HepG2 (cell line): ENCODE measurements at regions not wholly inside any gene's neighbourhood (a gene's known extent, or its start where the extent isn't known, plus 50 kb on each side); places are given as distances from the start of the nearest gene placed in this dataset.

Experiments
- CREB1 ChIP-seq, 2 experiments: fragments of 450-650 bp in 1 of 2; IDR thresholded peaks; 2 replicates each; pipeline ENCODE4 v1.6.1; 2016 to 2017; ENCODE audit warnings: control low read depth in 1 of 2, mild to moderate bottlenecking in 1 of 2, missing compliant biosample characterization in 1 of 2, missing genetic modification characterization in 1 of 2
- EP300 ChIP-seq, 3 experiments: sonication (generic) in 1 of 3; formaldehyde crosslinking in 1 of 3; IDR thresholded peaks; 2 replicates each; pipeline versions ENCODE4 v1.5.1 to v1.6.1; 2011 to 2020; ENCODE audit warnings: low read depth in 2 of 3, low read length in 2 of 3, borderline replicate concordance in 1 of 3, improper control_type of control experiment in 1 of 3, mild to moderate bottlenecking in 1 of 3, missing genetic modification reagents in 1 of 3, moderate library complexity in 1 of 3
- MEIS1 ChIP-seq: sonication (generic); formaldehyde crosslinking; IDR thresholded peaks from 2 replicates; pipeline ENCODE4 v1.9.0; 2021; ENCODE audit warnings: mild to moderate bottlenecking, missing genetic modification reagents, moderate library complexity, borderline replicate concordance
- NCOR1 ChIP-seq: fragments of 200-600 bp; sonication (generic); IDR thresholded peaks from 2 replicates; pipeline ENCODE4 v1.7.0; 2017; ENCODE audit warnings: antibody characterized with exemption, low read length, borderline replicate concordance
- POLR2G ChIP-seq: fragments of 200-400 bp; formaldehyde crosslinking; IDR thresholded peaks from 2 replicates; pipeline ENCODE4 v1.6.1; 2018; ENCODE audit warnings: mild to moderate bottlenecking, low read depth, low read length, moderate library complexity
- PRPF4 ChIP-seq: fragments of 200-400 bp; formaldehyde crosslinking; IDR thresholded peaks from 2 replicates; pipeline ENCODE4 v1.6.1; 2016; ENCODE audit warnings: low read length, low read depth; ENCODE audit not compliant: poor library complexity, severe bottlenecking
- SAP130 ChIP-seq: IDR thresholded peaks from 2 replicates; pipeline ENCODE4 v1.6.1; 2016; ENCODE audit warnings: low read depth
- SIN3B ChIP-seq: fragments of 150-350 bp; IDR thresholded peaks from 2 replicates; pipeline ENCODE4 v1.6.1; 2014; ENCODE audit warnings: low read length
- ZNF549 ChIP-seq: sonication (generic); formaldehyde crosslinking; IDR thresholded peaks from 2 replicates; pipeline ENCODE4 v1.5.0; 2020; ENCODE audit warnings: missing genetic modification reagents
- ZNF652 ChIP-seq: IDR thresholded peaks from 2 replicates; pipeline ENCODE4 v1.6.1; 2016; ENCODE audit warnings: low read depth, borderline replicate concordance

DNA sequence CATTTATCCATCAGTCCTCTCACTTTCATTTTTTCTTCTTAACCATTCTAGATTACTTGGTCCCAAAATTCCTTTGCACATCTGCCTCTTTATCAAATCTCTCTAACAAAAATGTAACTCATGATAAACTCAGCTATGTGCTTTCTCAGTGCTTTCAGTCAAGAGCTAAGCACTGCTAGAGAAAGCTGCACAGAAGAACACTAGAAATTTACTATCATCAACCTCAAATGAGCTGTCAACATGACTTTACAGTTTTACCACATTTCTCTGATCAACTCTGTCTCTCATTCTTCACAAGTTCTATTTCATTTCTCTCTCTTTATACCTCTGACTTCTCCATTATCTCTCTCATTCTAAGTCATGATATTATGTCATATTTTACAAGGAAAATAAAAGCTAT lies 54.2 kb upstream of the PRKACB start:
- no peak for TF ChIP-seq ZNF549 (CRISPR knock-in tag)
- TF ChIP-seq ZNF652 (CRISPR knock-in tag), result no peak
- no peak for TF ChIP-seq EP300 (IDR thresholded peaks at IDR 0.05; ENCODE audit: low read depth in 2 of 2, low read length in 2 of 2)
- TF ChIP-seq EP300 (CRISPR knock-in tag; IDR thresholded peaks at IDR 0.05; ENCODE audit: borderline replicate concordance), result no peak
- no peak for TF ChIP-seq NCOR1
- TF ChIP-seq CREB1 (IDR thresholded peaks at IDR 0.05), result no peak
- no peak for TF ChIP-seq CREB1 (CRISPR knock-in tag; IDR thresholded peaks at IDR 0.05)
- no peak for TF ChIP-seq PRPF4
- TF ChIP-seq POLR2G, result no peak
- TF ChIP-seq SAP130 (CRISPR knock-in tag), result no peak
- no peak for TF ChIP-seq MEIS1 (CRISPR knock-in tag)
- TF ChIP-seq SIN3B, result no peak
